ENCODE measurements at regions not wholly inside any gene's neighbourhood (a gene's known extent, or its start where the extent isn't known, plus 50 kb on each side); places are given as distances from the start of the nearest gene placed in this dataset.
A peak's percentile ranks its signal among the peaks of the same experiment; 100 is the strongest.

- Histone ChIP-seq H2AK9ac (replicated peaks; ENCODE audit: low read depth, low read length, poor library complexity) (no peak overlapping the region), H3K27me3 (ENCODE audit: control insufficient read depth, insufficient read depth, low read length) (peaks cover 2% of the 10 kb centered on the region), H4K5ac (ENCODE audit: low read depth, low read length) (no peak overlapping the region), H3K18ac (ENCODE audit: low read depth, low read length) (no peak overlapping the region), H2BK120ac (ENCODE audit: low read depth, low read length) (no peak overlapping the region), H3K4me2 (ENCODE audit: low read depth, low read length) (no peak overlapping the region), H4K20me1 (ENCODE audit: insufficient read depth, low read length) (no peaks in the 10 kb centered on the region), H3K4me3 (ENCODE audit: insufficient read depth, low read depth, low read length) (no peak overlapping the region), H3K79me1 (ENCODE audit: low read depth in 1 of 2, low read length in 2 of 2) (no peaks in the 10 kb centered on the region), H2BK20ac (ENCODE audit: low read depth, low read length) (no peak overlapping the region), H3K4ac (ENCODE audit: low read depth, low read length) (no peak overlapping the region), H3K23ac (ENCODE audit: low read depth, low read length) (no peak overlapping the region), H3K14ac (replicated peaks; ENCODE audit: low read depth, low read length) (no peak overlapping the region), H2BK5ac (ENCODE audit: low read depth, low read length, poor library complexity, severe bottlenecking) (no peak overlapping the region), H4K8ac (ENCODE audit: low read depth in 2 of 2, low read length in 2 of 2) (no peak overlapping the region), H2AK5ac (ENCODE audit: low read depth, low read length) (no peak overlapping the region), H4K91ac (ENCODE audit: insufficient read depth, low read depth, low read length) (no peak overlapping the region), H3K56ac (ENCODE audit: extremely low read depth, insufficient read depth, low read length) (no peak overlapping the region), H2BK15ac (ENCODE audit: low read depth, low read length) (no peak overlapping the region), H3K9ac (ENCODE audit: low read depth, low read length) (no peak overlapping the region), H3K36me3 (ENCODE audit: control insufficient read depth, insufficient read depth, low read length) (no peaks in the 10 kb centered on the region), H3K4me1 (ENCODE audit: control insufficient read depth, insufficient read depth, low read length) (no peaks in the 10 kb centered on the region), H3K9me3 (ENCODE audit: control insufficient read depth, insufficient read depth, low read length) (no peaks in the 10 kb centered on the region), H3K27ac (ENCODE audit: insufficient read depth, low read length) (no peak overlapping the region), H3K9me1 (ENCODE audit: insufficient read depth, low read length) (no peaks in the 10 kb centered on the region), H2AFZ (replicated peaks; ENCODE audit: low read length, poor library complexity) (no peak overlapping the region)
- no peak for DNase-seq
- no TSS peak for BruUV-seq (replicated peaks)
- TF ChIP-seq BHLHE40 (IDR thresholded peaks at IDR 0.05; ENCODE audit: low read depth, low read length) (no peak), CHD1 (IDR thresholded peaks at IDR 0.05; ENCODE audit: low read depth, low read length) (no peak), POLR2A (IDR thresholded peaks at IDR 0.05; ENCODE audit: low read depth, low read length) (no peak), MXI1 (IDR thresholded peaks at IDR 0.05; ENCODE audit: borderline replicate concordance, low read depth, low read length) (no peak), CEBPB (IDR thresholded peaks at IDR 0.05; ENCODE audit: low read depth, low read length) (peak; percentile 45; the same call in 1 of the 2 replicates)
- ChIA-PET CTCF (no interaction called here), POLR2A (ENCODE audit: unreplicated experiment) (no interaction called here)
- in situ Hi-C loops (cut with MboI; ENCODE audit: low sequenced_read_pairs) (no loop called here), dilution Hi-C loops (cut with HindIII; ENCODE audit: low sequenced_read_pairs, unreplicated experiment) (no loop called here), intact Hi-C loops (cut with micrococcal nuclease) (loop anchor here (10.0 kb wide), 1 partner anchor 144 kb away; no protein-coding TSS in a partner anchor)
- 14% methylated on average over 1 of the region's 15 CpGs; no CpG with 5 or more reads in 1 of the 2 experiments for WGBS, 2 experiments (ENCODE audit: extremely low coverage in 2 of 2, insufficient read length in 1 of 2)
- ATAC-seq (ENCODE audit: low read depth): no peak
These were observed 110.6 kb upstream of the PRMT8 start for GRCh38 chr12:3380200-3381043.

Data from IMR-90 (cell line).